ENCODE measurements at regions not wholly inside any gene's neighbourhood (a gene's known extent, or its start where the extent isn't known, plus 50 kb on each side); places are given as distances from the start of the nearest gene placed in this dataset.

DNA sequence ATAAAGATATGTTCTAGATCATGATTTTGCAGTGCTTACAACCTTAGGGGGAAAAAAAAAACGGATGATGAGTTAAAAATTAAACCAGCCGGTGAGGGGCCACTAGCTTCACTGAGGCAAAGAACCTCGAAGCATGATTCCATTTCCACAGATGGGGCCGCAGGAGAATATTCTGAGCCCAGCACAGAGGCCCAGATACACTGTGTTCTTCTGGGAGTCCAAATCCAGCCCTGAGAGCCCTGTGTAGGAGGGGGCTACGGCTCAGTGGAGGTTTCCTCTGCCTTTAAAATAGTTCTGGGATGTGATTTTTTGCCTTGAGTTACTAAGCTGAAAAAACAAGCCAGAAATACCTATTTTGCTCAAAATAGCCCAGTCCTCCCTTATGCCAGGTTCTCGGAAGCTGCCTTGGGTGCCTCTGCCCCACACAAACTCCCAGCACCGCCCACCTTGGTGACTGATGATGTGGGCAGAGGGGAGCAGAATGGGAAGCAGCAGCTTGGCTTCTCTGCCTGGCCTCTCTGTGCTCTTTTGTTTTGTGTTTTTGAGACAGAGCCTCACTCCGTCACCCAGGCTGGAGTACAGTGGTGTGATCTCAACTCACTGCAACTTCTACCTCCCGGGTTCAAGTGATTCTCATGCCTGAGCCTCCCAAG is 105.4 kb upstream of the BCL2L14 start:
- no peak overlapping the region for H3K4me3 ChIP-seq (replicated peaks; ENCODE audit: low read depth, low read length)
- TF ChIP-seq, protein P1, sequence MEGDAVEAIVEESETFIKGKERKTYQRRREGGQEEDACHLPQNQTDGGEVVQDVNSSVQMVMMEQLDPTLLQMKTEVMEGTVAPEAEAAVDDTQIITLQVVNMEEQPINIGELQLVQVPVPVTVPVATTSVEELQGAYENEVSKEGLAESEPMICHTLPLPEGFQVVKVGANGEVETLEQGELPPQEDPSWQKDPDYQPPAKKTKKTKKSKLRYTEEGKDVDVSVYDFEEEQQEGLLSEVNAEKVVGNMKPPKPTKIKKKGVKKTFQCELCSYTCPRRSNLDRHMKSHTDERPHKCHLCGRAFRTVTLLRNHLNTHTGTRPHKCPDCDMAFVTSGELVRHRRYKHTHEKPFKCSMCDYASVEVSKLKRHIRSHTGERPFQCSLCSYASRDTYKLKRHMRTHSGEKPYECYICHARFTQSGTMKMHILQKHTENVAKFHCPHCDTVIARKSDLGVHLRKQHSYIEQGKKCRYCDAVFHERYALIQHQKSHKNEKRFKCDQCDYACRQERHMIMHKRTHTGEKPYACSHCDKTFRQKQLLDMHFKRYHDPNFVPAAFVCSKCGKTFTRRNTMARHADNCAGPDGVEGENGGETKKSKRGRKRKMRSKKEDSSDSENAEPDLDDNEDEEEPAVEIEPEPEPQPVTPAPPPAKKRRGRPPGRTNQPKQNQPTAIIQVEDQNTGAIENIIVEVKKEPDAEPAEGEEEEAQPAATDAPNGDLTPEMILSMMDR (IDR thresholded peaks at IDR 0.05; ENCODE audit: low read length, missing control alignments), result no peak
- DNase-seq (ENCODE audit: low read depth), result no peak

DNA sequence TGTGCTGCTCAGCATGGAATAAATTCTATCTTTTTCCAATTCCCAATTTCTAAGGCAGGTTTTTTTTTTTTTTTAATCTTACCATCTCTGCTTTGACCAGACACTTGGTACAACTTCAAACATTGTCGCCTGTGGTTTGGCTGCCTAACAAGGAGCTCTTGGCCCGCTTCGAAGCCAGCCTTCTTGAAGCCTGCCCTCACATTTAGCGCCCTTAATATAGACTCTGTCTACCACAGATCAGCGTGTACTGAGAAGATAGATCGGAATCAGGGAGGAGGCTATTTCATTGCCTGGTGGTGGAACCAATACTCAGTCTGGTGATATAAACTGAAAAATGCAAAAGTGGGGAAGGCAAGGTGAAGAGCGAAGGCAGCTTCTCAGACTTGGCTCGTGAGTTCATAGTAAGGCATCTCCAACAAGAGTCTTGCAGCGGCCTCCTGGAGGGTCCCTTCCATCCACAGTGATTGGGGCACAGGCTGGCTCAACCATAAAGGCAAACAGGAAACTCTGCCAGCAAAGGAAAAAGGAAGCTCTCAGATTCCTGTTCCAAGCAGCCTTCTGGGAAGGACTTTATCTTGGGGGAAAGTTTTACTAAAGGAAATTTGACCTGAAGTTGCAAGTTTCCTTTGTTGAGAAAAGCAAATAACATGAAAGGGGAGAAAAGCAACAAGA is 103.2 kb upstream of the BCL2L14 start:
- H3K4me3 ChIP-seq (replicated peaks; ENCODE audit: low read depth, low read length), result no peak overlapping the region
- TF ChIP-seq, protein P1 (IDR thresholded peaks at IDR 0.05; ENCODE audit: low read length, missing control alignments), result no peak
- DNase-seq (ENCODE audit: low read depth), result no peak

DNA sequence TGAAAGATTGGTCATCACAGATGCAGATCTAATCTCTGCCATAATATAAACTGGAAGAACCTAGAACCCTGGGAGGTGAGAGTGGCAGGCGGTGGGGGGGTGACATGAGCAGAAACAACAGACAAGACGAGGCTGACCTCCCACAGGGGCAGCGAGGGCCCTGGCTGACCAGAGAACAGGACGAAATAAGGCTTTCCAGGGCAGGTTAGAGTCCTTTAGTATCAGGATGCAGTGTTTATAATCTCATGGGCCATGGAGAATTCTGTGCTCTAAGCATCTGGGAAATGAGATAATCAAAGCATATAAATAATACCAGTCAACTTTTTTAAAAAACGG is 102.7 kb upstream of the BCL2L14 start:
- TF ChIP-seq, protein P1 (IDR thresholded peaks at IDR 0.05; ENCODE audit: low read length, missing control alignments), result no peak
- no peak for DNase-seq (ENCODE audit: low read depth)

DNA sequence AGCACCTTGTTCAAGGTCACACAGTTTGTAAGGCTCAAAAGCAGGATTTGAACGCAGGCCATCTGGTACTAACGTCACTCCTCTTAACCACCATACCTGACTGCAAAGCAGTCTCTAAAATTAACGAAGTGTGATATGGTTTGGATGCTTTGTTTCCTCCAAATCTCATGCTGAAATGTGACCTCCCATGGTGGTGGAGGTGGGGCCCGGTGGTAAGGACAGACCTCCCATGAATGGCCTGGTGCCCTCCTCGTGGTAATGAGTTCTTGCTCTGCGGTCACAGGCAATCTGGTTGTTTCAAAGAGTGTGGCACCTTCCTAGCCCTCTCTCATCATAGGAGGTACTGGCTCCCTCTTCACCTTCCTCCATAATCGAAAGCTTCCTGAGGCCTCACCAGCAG is 102.2 kb upstream of the BCL2L14 start:
- no peak for DNase-seq (ENCODE audit: low read depth)
- TF ChIP-seq, protein P1 (IDR thresholded peaks at IDR 0.05; ENCODE audit: low read length, missing control alignments), result no peak
- H3K4me3 ChIP-seq (replicated peaks; ENCODE audit: low read depth, low read length), result no peak overlapping the region

More for the DNA sequence above, 102.7 kb upstream of the BCL2L14 start:
- no peak overlapping the region for H3K4me3 ChIP-seq (replicated peaks; ENCODE audit: low read depth, low read length)

DNA sequence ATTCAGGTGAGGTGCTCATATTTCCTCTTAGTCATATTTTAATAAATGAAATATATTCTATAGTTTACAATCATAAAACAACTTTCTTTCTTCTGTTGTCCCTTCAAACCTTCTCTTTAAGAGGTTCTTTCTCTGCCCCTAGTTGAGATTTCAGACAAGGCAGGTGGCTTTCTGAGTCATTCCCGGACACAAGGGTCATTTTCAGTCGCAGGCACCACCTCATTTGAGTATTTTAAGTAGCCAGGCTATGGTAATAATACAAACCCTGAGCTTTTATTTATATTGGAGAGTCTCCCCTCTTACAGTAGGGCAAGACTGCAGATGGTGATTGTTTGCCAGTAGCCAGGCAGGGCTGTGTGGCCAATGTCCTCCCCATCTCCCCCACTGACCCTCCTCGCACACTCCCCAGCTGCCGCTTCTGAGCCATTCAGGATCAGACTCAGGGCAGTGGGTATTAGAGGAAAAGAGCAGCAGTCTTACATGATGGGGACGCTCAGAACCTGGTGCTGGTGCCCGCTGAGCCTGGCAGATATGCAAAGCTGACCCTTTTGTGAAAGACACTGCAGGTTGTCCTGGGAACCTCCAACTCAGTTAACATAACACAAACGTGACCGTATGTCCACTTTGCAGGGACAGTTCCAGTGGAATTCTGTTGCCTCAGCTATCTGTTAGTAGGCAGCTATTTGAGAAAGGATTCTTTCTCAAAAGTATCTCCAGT is 101.1 kb upstream of the BCL2L14 start:
- no peak overlapping the region for H3K4me3 ChIP-seq (replicated peaks; ENCODE audit: low read depth, low read length)
- DNase-seq (ENCODE audit: low read depth), result no peak
- TF ChIP-seq, protein P1 (IDR thresholded peaks at IDR 0.05; ENCODE audit: low read length, missing control alignments), result no peak

DNA sequence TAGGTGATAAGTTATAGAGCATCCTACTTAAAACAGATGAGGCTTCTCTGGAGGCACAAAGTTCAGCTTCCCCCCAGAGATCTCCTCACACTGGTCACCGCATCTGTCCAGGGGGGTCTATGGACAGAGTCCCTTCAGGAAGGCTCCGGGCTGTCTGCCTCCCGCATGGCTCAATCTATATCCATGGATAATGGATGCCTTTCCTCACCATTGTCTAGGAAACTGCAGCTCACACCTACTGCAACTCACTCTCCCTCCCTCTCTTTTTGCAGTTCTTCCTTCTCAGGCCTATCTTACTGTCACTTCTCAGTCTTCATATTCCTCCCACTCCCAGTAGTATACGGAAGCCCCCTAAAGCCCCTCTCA is 100.6 kb upstream of the BCL2L14 start:
- DNase-seq (ENCODE audit: low read depth), result no peak
- no peak overlapping the region for H3K4me3 ChIP-seq (replicated peaks; ENCODE audit: low read depth, low read length)
- TF ChIP-seq, protein P1 (IDR thresholded peaks at IDR 0.05; ENCODE audit: low read length, missing control alignments), result no peak
